Erythroblast (primary cell): ENCODE measurements at regions not wholly inside any gene's neighbourhood (a gene's known extent, or its start where the extent isn't known, plus 50 kb on each side); places are given as distances from the start of the nearest gene placed in this dataset.

ENCODE experiments used
- GATA1 ChIP-seq: IDR thresholded peaks from 2 replicates; pipeline ENCODE4 v1.6.1; 2011; ENCODE audit warnings: low read depth, mild to moderate bottlenecking, control low read depth, low read length, moderate library complexity
- POLR2A ChIP-seq: IDR thresholded peaks from 2 replicates; pipeline ENCODE4 v1.6.1; 2011; ENCODE audit warnings: mild to moderate bottlenecking, low read length

GRCh38 chr6:71012866-71013469, 56.1 kb upstream of the B3GAT2 start:
- TF ChIP-seq POLR2A: no peak
- no peak for TF ChIP-seq GATA1
